Choroid plexus epithelial cell (primary cell): ENCODE measurements at regions not wholly inside any gene's neighbourhood (a gene's known extent, or its start where the extent isn't known, plus 50 kb on each side); places are given as distances from the start of the nearest gene placed in this dataset.

Experiments used
- DNase-seq: peaks from one replicate; pipeline ENCODE4 v3.0.0-alpha.2; 2010; ENCODE audit warnings: low read depth
- H3K4me3 ChIP-seq: 2 replicates; pipeline ENCODE4 v1.5.1; 2011; ENCODE audit warnings: low read depth, mild to moderate bottlenecking, control low read depth, low read length, moderate library complexity
- CTCF ChIP-seq: conservative IDR thresholded peaks from 2 replicates; pipeline ENCODE4 v1.5.1; 2011; ENCODE audit warnings: low read depth, mild to moderate bottlenecking, control low read depth, inconsistent platforms, low read length, moderate library complexity

GRCh38 chr13:50577806-50578205 lies 265.7 kb downstream of the DLEU7 start:
- no peak for TF ChIP-seq CTCF
- H3K4me3 ChIP-seq, result no peak overlapping the region
- no peak for DNase-seq

- no peak overlapping the region for H3K4me3 ChIP-seq
- peak; percentile 43 for TF ChIP-seq CTCF
- DNase-seq, result peak; percentile 85
These were observed 262.7 kb downstream of the DLEU7 start for GRCh38 chr13:50580684-50581305.

- no peak overlapping the region for H3K4me3 ChIP-seq
- no peak for TF ChIP-seq CTCF
- no peak for DNase-seq
These were observed 261.8 kb downstream of the DLEU7 start for GRCh38 chr13:50581586-50582196.

- TF ChIP-seq CTCF, result no peak
- DNase-seq, result no peak
These were observed 258.5 kb downstream of the DLEU7 start for GRCh38 chr13:50584856-50585580.

GRCh38 chr13:50585674-50586413 lies 257.6 kb downstream of the DLEU7 start:
- DNase-seq, result no peak
- H3K4me3 ChIP-seq, result no peak overlapping the region
- TF ChIP-seq CTCF, result no peak

More at GRCh38 chr13:50584856-50585580, 258.5 kb downstream of the DLEU7 start:
- no peak overlapping the region for H3K4me3 ChIP-seq

GRCh38 chr13:50586414-50587083 lies 256.9 kb downstream of the DLEU7 start:
- H3K4me3 ChIP-seq, result no peak overlapping the region
- no peak for TF ChIP-seq CTCF
- no peak for DNase-seq
